Fibroblast of lung (primary cell): ENCODE measurements at regions not wholly inside any gene's neighbourhood (a gene's known extent, or its start where the extent isn't known, plus 50 kb on each side); places are given as distances from the start of the nearest gene placed in this dataset.
A peak's percentile ranks its signal among the peaks of the same experiment; 100 is the strongest.

Source experiments
- DNase-seq, 2 donors: peaks; one replicate each; pipeline versions ENCODE4 v3.0.0 to v3.0.0-alpha.2; 2010; ENCODE audit warnings: low read depth in 2 of 2
- H2AFZ ChIP-seq: 2 replicates; pipeline ENCODE4 v1.5.1; 2012; ENCODE audit warnings: low read length, control low read depth, inconsistent platforms
- H3K27ac ChIP-seq: 2 replicates; pipeline ENCODE4 v1.5.1; 2011; ENCODE audit warnings: low read length, control low read depth; ENCODE audit not compliant: insufficient read depth
- H3K27me3 ChIP-seq: 2 replicates; pipeline ENCODE4 v1.5.1; 2011; ENCODE audit warnings: mild to moderate bottlenecking, low read length; ENCODE audit not compliant: control insufficient read depth, insufficient read depth
- H3K36me3 ChIP-seq: 2 replicates; pipeline ENCODE4 v1.5.1; 2011; ENCODE audit warnings: low read length; ENCODE audit not compliant: control insufficient read depth, insufficient read depth
- H3K4me1 ChIP-seq: 2 replicates; pipeline ENCODE4 v1.5.1; 2011; ENCODE audit warnings: low read length; ENCODE audit not compliant: control insufficient read depth, insufficient read depth; ENCODE audit errors: extremely low read depth
- H3K4me2 ChIP-seq: 2 replicates; pipeline ENCODE4 v1.5.1; 2011; ENCODE audit warnings: low read length, control low read depth; ENCODE audit not compliant: insufficient read depth; ENCODE audit errors: extremely low read depth
- H3K4me3 ChIP-seq, 4 experiments: fragments of 200-600 bp in 1 of 4; sonication (generic) in 1 of 4; replicated peaks in 1 of 4; 2 replicates each; pipeline ENCODE4 v1.5.1; 2011 to 2016; ENCODE audit warnings: low read length in 4 of 4, low read depth in 3 of 4, mild to moderate bottlenecking in 3 of 4, control low read depth in 2 of 4, inconsistent platforms in 1 of 4, mixed read lengths in 1 of 4; ENCODE audit not compliant: insufficient read depth in 1 of 4; ENCODE audit errors: control extremely low read depth in 1 of 4
- H3K79me2 ChIP-seq: 2 replicates; pipeline ENCODE4 v1.5.1; 2012; ENCODE audit warnings: mild to moderate bottlenecking, low read length, inconsistent platforms; ENCODE audit not compliant: control insufficient read depth, insufficient read depth
- H3K9ac ChIP-seq: 2 replicates; pipeline ENCODE4 v1.5.1; 2011; ENCODE audit warnings: mild to moderate bottlenecking, low read length, control low read depth; ENCODE audit not compliant: insufficient read depth
- H3K9me3 ChIP-seq: 2 replicates; pipeline ENCODE4 v1.5.1; 2012; ENCODE audit warnings: low read depth, low read length; ENCODE audit not compliant: control insufficient read depth, insufficient read depth
- H4K20me1 ChIP-seq: 2 replicates; pipeline ENCODE4 v1.5.1; 2011; ENCODE audit warnings: low read length; ENCODE audit not compliant: control insufficient read depth, insufficient read depth; ENCODE audit errors: extremely low read depth
- CTCF ChIP-seq, 2 donors: IDR thresholded peaks in 1 of 2; conservative IDR thresholded peaks in 1 of 2; 1 replicate in 1 of 2; 2 replicates in 1 of 2; pipeline ENCODE4 v1.5.1; 2011 to 2012; ENCODE audit warnings: low read length in 2 of 2, control low read depth in 1 of 2, inconsistent platforms in 1 of 2, low read depth in 1 of 2, mild to moderate bottlenecking in 1 of 2
- EZH2 ChIP-seq: IDR thresholded peaks from 2 replicates; pipeline ENCODE4 v1.5.1; 2012; ENCODE audit warnings: low read length, control low read depth, mild to moderate bottlenecking; ENCODE audit errors: missing control alignments

- no peaks in the 10 kb centered on the region for H3K27me3 ChIP-seq
- H3K27ac ChIP-seq = no peak overlapping the region
- no peak overlapping the region for H3K9ac ChIP-seq
- TF ChIP-seq CTCF (conservative IDR thresholded peaks at IDR 0.05 in 1 of 2, IDR thresholded peaks at IDR 0.05 in 1 of 2; ENCODE audit: low read depth in 1 of 2, low read length in 2 of 2) (no peak), EZH2 (no peak)
- H3K9me3 ChIP-seq = no peaks in the 10 kb centered on the region
- H3K4me1 ChIP-seq = no peaks in the 10 kb centered on the region
- H4K20me1 ChIP-seq = no peaks in the 10 kb centered on the region
- H3K36me3 ChIP-seq = no peaks in the 10 kb centered on the region
- H3K4me2 ChIP-seq = no peak overlapping the region
- no peaks in the 10 kb centered on the region for H3K79me2 ChIP-seq
- H3K4me3 ChIP-seq = no peak overlapping the region
- DNase-seq = peak in 1 of 2 donors; percentile 3
- H2AFZ ChIP-seq = no peak overlapping the region
These were observed 878.6 kb upstream of the PCDH20 start for GRCh38 chr13:62294244-62294643.

GRCh38 chr13:62292714-62293480 is 877.2 kb upstream of the PCDH20 start:
- no peak overlapping the region for H3K4me2 ChIP-seq
- no peak overlapping the region for H3K9ac ChIP-seq
- no peaks in the 10 kb centered on the region for H3K36me3 ChIP-seq
- H3K4me1 ChIP-seq = no peaks in the 10 kb centered on the region
- H3K27me3 ChIP-seq = no peaks in the 10 kb centered on the region
- no peak for TF ChIP-seq CTCF (conservative IDR thresholded peaks at IDR 0.05 in 1 of 2, IDR thresholded peaks at IDR 0.05 in 1 of 2; ENCODE audit: low read depth in 1 of 2, low read length in 2 of 2)
- TF ChIP-seq EZH2 = no peak
- no peak overlapping the region for H3K27ac ChIP-seq
- H3K9me3 ChIP-seq = no peaks in the 10 kb centered on the region
- no peaks in the 10 kb centered on the region for H4K20me1 ChIP-seq
- no peak overlapping the region for H2AFZ ChIP-seq
- DNase-seq = peak; percentile 2 to 24
- H3K4me3 ChIP-seq = no peak overlapping the region
- no peaks in the 10 kb centered on the region for H3K79me2 ChIP-seq

- no peak for DNase-seq
- H3K79me2 ChIP-seq = no peaks in the 10 kb centered on the region
- no peaks in the 10 kb centered on the region for H4K20me1 ChIP-seq
- no peaks in the 10 kb centered on the region for H3K27me3 ChIP-seq
- H3K4me1 ChIP-seq = no peaks in the 10 kb centered on the region
- TF ChIP-seq CTCF (conservative IDR thresholded peaks at IDR 0.05 in 1 of 2, IDR thresholded peaks at IDR 0.05 in 1 of 2; ENCODE audit: low read depth in 1 of 2, low read length in 2 of 2) (no peak), EZH2 (no peak)
- no peak overlapping the region for H3K9ac ChIP-seq
- H2AFZ ChIP-seq = no peak overlapping the region
- no peak overlapping the region for H3K27ac ChIP-seq
- H3K4me2 ChIP-seq = no peak overlapping the region
- H3K4me3 ChIP-seq = no peak overlapping the region
- no peaks in the 10 kb centered on the region for H3K36me3 ChIP-seq
- H3K9me3 ChIP-seq = no peaks in the 10 kb centered on the region
These were observed 874.9 kb upstream of the PCDH20 start for GRCh38 chr13:62290542-62290941.
